ENCODE measurements at regions not wholly inside any gene's neighbourhood (a gene's known extent, or its start where the extent isn't known, plus 50 kb on each side); places are given as distances from the start of the nearest gene placed in this dataset.

GRCh38 chr2:172285760-172286159, 141.6 kb upstream of the ITGA6 start:
- Histone ChIP-seq H3K4me3 (ENCODE audit: low read depth in 1 of 3, low read length in 3 of 3) (no peak overlapping the region), H3K36me3 (ENCODE audit: control insufficient read depth in 3 of 3, insufficient read depth in 2 of 3, low read depth in 1 of 3, low read length in 3 of 3) (no peaks in the 10 kb centered on the region), H3K4me1 (ENCODE audit: control insufficient read depth in 3 of 3, insufficient read depth in 2 of 3, low read depth in 1 of 3, low read length in 2 of 3) (peaks cover 0 to 13% (median 3%) of the 10 kb centered on the region in 3 donors), H3K9me3 (ENCODE audit: control insufficient read depth in 2 of 2, insufficient read depth in 1 of 2, low read depth in 1 of 2, low read length in 1 of 2) (no peaks in the 10 kb centered on the region), H3K27me3 (ENCODE audit: control insufficient read depth in 3 of 3, insufficient read depth in 3 of 3, low read length in 3 of 3) (no peaks in the 10 kb centered on the region), H3K27ac (ENCODE audit: low read depth in 1 of 3, low read length in 2 of 3) (no peak overlapping the region)
- 65 to 88% (median 66%) methylated on average over 9 of the region's 9 CpGs for WGBS, 3 donors
- FAIRE-seq (no peak), DNase-seq (no peak)

GRCh38 chr2:172287190-172287589, 140.2 kb upstream of the ITGA6 start:
- Histone ChIP-seq H3K4me3 (ENCODE audit: low read depth in 1 of 3, low read length in 3 of 3) (no peak overlapping the region), H3K27ac (ENCODE audit: low read depth in 1 of 3, low read length in 2 of 3) (no peak overlapping the region), H3K4me1 (ENCODE audit: control insufficient read depth in 3 of 3, insufficient read depth in 2 of 3, low read depth in 1 of 3, low read length in 2 of 3) (peaks cover 0 to 13% (median 3%) of the 10 kb centered on the region in 3 donors), H3K36me3 (ENCODE audit: control insufficient read depth in 3 of 3, insufficient read depth in 2 of 3, low read depth in 1 of 3, low read length in 3 of 3) (no peaks in the 10 kb centered on the region), H3K27me3 (ENCODE audit: control insufficient read depth in 3 of 3, insufficient read depth in 3 of 3, low read length in 3 of 3) (no peaks in the 10 kb centered on the region), H3K9me3 (ENCODE audit: control insufficient read depth in 2 of 2, insufficient read depth in 1 of 2, low read depth in 1 of 2, low read length in 1 of 2) (no peaks in the 10 kb centered on the region)
- DNase-seq, result no peak
- no peak for FAIRE-seq

GRCh38 chr2:172287605-172288315, 139.6 kb upstream of the ITGA6 start:
- Histone ChIP-seq H3K36me3 (ENCODE audit: control insufficient read depth in 3 of 3, insufficient read depth in 2 of 3, low read depth in 1 of 3, low read length in 3 of 3) (no peaks in the 10 kb centered on the region), H3K9me3 (ENCODE audit: control insufficient read depth in 2 of 2, insufficient read depth in 1 of 2, low read depth in 1 of 2, low read length in 1 of 2) (no peaks in the 10 kb centered on the region), H3K4me1 (ENCODE audit: control insufficient read depth in 3 of 3, insufficient read depth in 2 of 3, low read depth in 1 of 3, low read length in 2 of 3) (peaks cover 0 to 13% (median 3%) of the 10 kb centered on the region in 3 donors), H3K27ac (ENCODE audit: low read depth in 1 of 3, low read length in 2 of 3) (peak overlapping the region in 1 of 3 donors; percentile 18), H3K4me3 (ENCODE audit: low read depth in 1 of 3, low read length in 3 of 3) (no peak overlapping the region), H3K27me3 (ENCODE audit: control insufficient read depth in 3 of 3, insufficient read depth in 3 of 3, low read length in 3 of 3) (no peaks in the 10 kb centered on the region)
- FAIRE-seq (no peak), DNase-seq (no peak)
- WGBS, 3 donors, result 45 to 69% (median 64%) methylated on average over 6 of the region's 6 CpGs

GRCh38 chr2:172288603-172289002, 138.8 kb upstream of the ITGA6 start:
- Histone ChIP-seq H3K27me3 (ENCODE audit: control insufficient read depth in 3 of 3, insufficient read depth in 3 of 3, low read length in 3 of 3) (no peaks in the 10 kb centered on the region), H3K27ac (ENCODE audit: low read depth in 1 of 3, low read length in 2 of 3) (no peak overlapping the region), H3K36me3 (ENCODE audit: control insufficient read depth in 3 of 3, insufficient read depth in 2 of 3, low read depth in 1 of 3, low read length in 3 of 3) (no peaks in the 10 kb centered on the region), H3K4me3 (ENCODE audit: low read depth in 1 of 3, low read length in 3 of 3) (no peak overlapping the region), H3K9me3 (ENCODE audit: control insufficient read depth in 2 of 2, insufficient read depth in 1 of 2, low read depth in 1 of 2, low read length in 1 of 2) (no peaks in the 10 kb centered on the region), H3K4me1 (ENCODE audit: control insufficient read depth in 3 of 3, insufficient read depth in 2 of 3, low read depth in 1 of 3, low read length in 2 of 3) (peaks cover 0 to 15% (median 3%) of the 10 kb centered on the region in 3 donors)
- DNase-seq, result peak; percentile 58 to 67
- no peak for FAIRE-seq
- WGBS, 3 donors, result 4 to 21% (median 11%) methylated on average over 1 of the region's 1 CpG

- WGBS, 3 donors, result 29 to 41% (median 33%) methylated on average over 6 of the region's 6 CpGs
- FAIRE-seq, result no peak
- DNase-seq, result peak; percentile 68 to 81
- Histone ChIP-seq H3K27me3 (ENCODE audit: control insufficient read depth in 3 of 3, insufficient read depth in 3 of 3, low read length in 3 of 3) (no peaks in the 10 kb centered on the region), H3K9me3 (ENCODE audit: control insufficient read depth in 2 of 2, insufficient read depth in 1 of 2, low read depth in 1 of 2, low read length in 1 of 2) (no peaks in the 10 kb centered on the region), H3K27ac (ENCODE audit: low read depth in 1 of 3, low read length in 2 of 3) (no peak overlapping the region), H3K36me3 (ENCODE audit: control insufficient read depth in 3 of 3, insufficient read depth in 2 of 3, low read depth in 1 of 3, low read length in 3 of 3) (no peaks in the 10 kb centered on the region), H3K4me1 (ENCODE audit: control insufficient read depth in 3 of 3, insufficient read depth in 2 of 3, low read depth in 1 of 3, low read length in 2 of 3) (peaks cover 0 to 14% (median 0%) of the 10 kb centered on the region in 3 donors), H3K4me3 (ENCODE audit: low read depth in 1 of 3, low read length in 3 of 3) (no peak overlapping the region)
These were observed 133.4 kb upstream of the ITGA6 start for GRCh38 chr2:172293952-172294351.

- FAIRE-seq, result no peak
- Histone ChIP-seq H3K36me3 (ENCODE audit: control insufficient read depth in 3 of 3, insufficient read depth in 2 of 3, low read depth in 1 of 3, low read length in 3 of 3) (no peaks in the 10 kb centered on the region), H3K27ac (ENCODE audit: low read depth in 1 of 3, low read length in 2 of 3) (no peak overlapping the region), H3K4me3 (ENCODE audit: low read depth in 1 of 3, low read length in 3 of 3) (no peak overlapping the region), H3K9me3 (ENCODE audit: control insufficient read depth in 2 of 2, insufficient read depth in 1 of 2, low read depth in 1 of 2, low read length in 1 of 2) (no peaks in the 10 kb centered on the region), H3K27me3 (ENCODE audit: control insufficient read depth in 3 of 3, insufficient read depth in 3 of 3, low read length in 3 of 3) (no peaks in the 10 kb centered on the region), H3K4me1 (ENCODE audit: control insufficient read depth in 3 of 3, insufficient read depth in 2 of 3, low read depth in 1 of 3, low read length in 2 of 3) (peaks cover 0 to 14% (median 0%) of the 10 kb centered on the region in 3 donors)
- WGBS, 3 donors, result 42 to 75% (median 55%) methylated on average over 1 of the region's 1 CpG
- DNase-seq, result no peak
These were observed 132.4 kb upstream of the ITGA6 start for GRCh38 chr2:172294983-172295382.

- no peak overlapping the region for H3K4me3 ChIP-seq (ENCODE audit: low read depth in 1 of 3, low read length in 3 of 3)
- H3K27me3 ChIP-seq (ENCODE audit: control insufficient read depth in 3 of 3, insufficient read depth in 3 of 3, low read length in 3 of 3), result no peaks in the 10 kb centered on the region
- no peaks in the 10 kb centered on the region for H3K36me3 ChIP-seq (ENCODE audit: control insufficient read depth in 3 of 3, insufficient read depth in 2 of 3, low read depth in 1 of 3, low read length in 3 of 3)
- H3K4me1 ChIP-seq (ENCODE audit: control insufficient read depth in 3 of 3, insufficient read depth in 2 of 3, low read depth in 1 of 3, low read length in 2 of 3), result peaks cover 0 to 14% (median 0%) of the 10 kb centered on the region in 3 donors
- DNase-seq (no peak), FAIRE-seq (no peak)
- no peak overlapping the region for H3K27ac ChIP-seq (ENCODE audit: low read depth in 1 of 3, low read length in 2 of 3)
- peaks cover 0 to 2% of the 10 kb centered on the region in 2 donors for H3K9me3 ChIP-seq (ENCODE audit: control insufficient read depth in 2 of 2, insufficient read depth in 1 of 2, low read depth in 1 of 2, low read length in 1 of 2)
- WGBS, 3 donors, result 83 to 91% (median 87%) methylated on average over 4 of the region's 4 CpGs
These were observed 131.7 kb upstream of the ITGA6 start for GRCh38 chr2:172295677-172296076.

- 81 to 92% (median 83%) methylated on average over 6 of the region's 6 CpGs for WGBS, 3 donors
- DNase-seq (no peak), FAIRE-seq (no peak)
- H3K4me3 ChIP-seq (ENCODE audit: low read depth in 1 of 3, low read length in 3 of 3), result no peak overlapping the region
- H3K4me1 ChIP-seq (ENCODE audit: control insufficient read depth in 3 of 3, insufficient read depth in 2 of 3, low read depth in 1 of 3, low read length in 2 of 3), result peaks cover 0 to 14% (median 0%) of the 10 kb centered on the region in 3 donors
- peaks cover 0 to 5% of the 10 kb centered on the region in 2 donors for H3K9me3 ChIP-seq (ENCODE audit: control insufficient read depth in 2 of 2, insufficient read depth in 1 of 2, low read depth in 1 of 2, low read length in 1 of 2)
- no peak overlapping the region for H3K27ac ChIP-seq (ENCODE audit: low read depth in 1 of 3, low read length in 2 of 3)
- H3K36me3 ChIP-seq (ENCODE audit: control insufficient read depth in 3 of 3, insufficient read depth in 2 of 3, low read depth in 1 of 3, low read length in 3 of 3), result no peaks in the 10 kb centered on the region
- H3K27me3 ChIP-seq (ENCODE audit: control insufficient read depth in 3 of 3, insufficient read depth in 3 of 3, low read length in 3 of 3), result no peaks in the 10 kb centered on the region
These were observed 130.9 kb upstream of the ITGA6 start for GRCh38 chr2:172296267-172297046.

All from small intestine (tissue), 7 donors.